ENCODE measurements at regions not wholly inside any gene's neighbourhood (a gene's known extent, or its start where the extent isn't known, plus 50 kb on each side); places are given as distances from the start of the nearest gene placed in this dataset.
"Not testable (repeated sequence)": the region's sequence is repeated elsewhere in the genome, so short reads cannot be mapped to it uniquely, and the experiment has no call there.

- Histone ChIP-seq H3K4me1 (no peaks in the 10 kb centered on the region), H3K9ac (no peak overlapping the region), H3K9me3 (peaks cover 14% of the 10 kb centered on the region; the same call in 1 of the 2 replicates), H4K20me1 (no peaks in the 10 kb centered on the region), H3K4me3 (no peak overlapping the region), H3K36me3 (no peaks in the 10 kb centered on the region), H3K27me3 (peaks cover 23% of the 10 kb centered on the region), H3K27ac (no peak overlapping the region), H3K4me2 (no peak overlapping the region)
- TF ChIP-seq Cebpa-rat (IDR thresholded peaks at IDR 0.05) = no peak
These were observed 156.0 kb downstream of the TENT5D start for GRCh38 chrX:80576267-80576666.

DNA sequence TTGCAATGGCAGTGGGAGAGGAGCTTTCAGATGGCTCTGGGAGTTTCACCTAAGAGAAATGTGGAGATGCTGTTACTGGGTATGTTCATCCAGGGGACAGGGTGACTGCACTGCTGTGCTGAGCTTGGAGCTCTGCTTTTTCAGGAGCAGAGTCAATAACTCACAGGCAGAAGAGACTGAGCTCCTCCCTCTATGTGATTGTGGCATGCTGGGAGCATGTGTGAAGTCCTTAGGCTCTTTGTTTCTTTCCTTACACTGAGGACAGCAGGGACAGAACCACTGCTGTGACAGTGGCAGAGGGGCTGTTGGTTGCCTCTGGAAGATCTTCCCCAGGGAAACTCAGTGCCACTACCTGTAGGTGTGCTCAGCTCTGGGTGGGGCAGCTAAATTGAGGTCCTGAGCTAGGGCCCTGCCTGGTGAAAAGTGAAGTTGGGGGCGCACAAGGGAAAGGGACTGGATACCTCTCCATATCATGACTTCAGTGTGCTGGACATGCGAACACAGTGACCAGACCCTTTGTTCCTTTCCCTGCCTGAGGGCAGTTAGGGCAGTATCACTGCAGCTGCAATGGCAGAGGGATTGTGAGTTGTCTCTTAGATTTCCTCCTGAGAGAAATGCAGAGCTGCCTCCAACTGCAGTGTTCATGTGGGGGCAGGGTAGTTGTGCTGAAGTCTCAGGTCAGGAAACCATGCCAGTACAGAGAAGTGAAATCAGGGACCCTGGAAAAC is 156.7 kb downstream of the TENT5D start:
- H3K36me3 ChIP-seq = no peaks in the 10 kb centered on the region
- H4K20me1 ChIP-seq = no peaks in the 10 kb centered on the region
- peaks cover 14% of the 10 kb centered on the region; the same call in 1 of the 2 replicates for H3K9me3 ChIP-seq
- no peaks in the 10 kb centered on the region for H3K4me1 ChIP-seq
- no peak for TF ChIP-seq Cebpa-rat (IDR thresholded peaks at IDR 0.05)
- H3K4me2 ChIP-seq = no peak overlapping the region
- peaks cover 16% of the 10 kb centered on the region for H3K27me3 ChIP-seq
- H3K27ac ChIP-seq = no peak overlapping the region
- no peak overlapping the region for H3K4me3 ChIP-seq
- no peak overlapping the region for H3K9ac ChIP-seq

DNA sequence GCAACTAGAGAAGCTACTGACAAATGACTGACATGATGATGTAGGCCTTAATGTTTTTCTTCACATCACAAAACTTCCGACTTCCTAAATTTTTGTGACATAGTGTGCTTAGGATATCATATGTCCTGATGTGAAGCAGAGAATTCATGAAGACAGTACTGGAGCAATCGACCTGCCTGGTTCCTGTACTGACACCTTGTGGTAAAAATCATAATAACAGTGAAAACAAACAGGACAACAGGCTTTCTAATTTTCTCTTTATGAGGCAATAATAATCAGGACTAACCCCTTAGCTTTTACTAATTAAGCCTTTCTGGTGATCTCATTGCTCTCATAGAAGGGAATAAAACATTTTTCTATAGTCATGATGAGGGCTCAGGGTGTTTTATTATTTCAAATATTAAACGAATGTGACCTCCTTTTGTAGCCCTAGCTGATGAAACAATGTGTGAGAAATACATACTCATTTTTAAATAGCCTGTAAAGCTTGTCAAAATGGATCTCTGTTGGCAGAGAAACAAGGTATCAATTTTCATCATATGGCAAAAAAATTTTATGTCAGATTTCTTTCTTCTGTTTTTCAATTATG is 158.4 kb downstream of the TENT5D start:
- Histone ChIP-seq H3K4me1 (no peaks in the 10 kb centered on the region), H3K4me3 (no peak overlapping the region), H3K9ac (no peak overlapping the region), H3K9me3 (peaks cover 10% of the 10 kb centered on the region; the same call in 1 of the 2 replicates), H3K27me3 (peaks cover 16% of the 10 kb centered on the region), H4K20me1 (no peaks in the 10 kb centered on the region), H3K4me2 (no peak overlapping the region), H3K27ac (no peak overlapping the region), H3K36me3 (no peaks in the 10 kb centered on the region)
- no peak for TF ChIP-seq Cebpa-rat (IDR thresholded peaks at IDR 0.05)

- peaks cover 18% of the 10 kb centered on the region for H3K27me3 ChIP-seq
- H4K20me1 ChIP-seq, H3K27ac ChIP-seq, H3K9ac ChIP-seq, H3K4me2 ChIP-seq, H3K36me3 ChIP-seq, H3K4me1 ChIP-seq, H3K4me3 ChIP-seq, H3K9me3 ChIP-seq: not testable (repeated sequence)
These were observed 170.7 kb downstream of the TENT5D start for GRCh38 chrX:80590992-80591391.

DNA sequence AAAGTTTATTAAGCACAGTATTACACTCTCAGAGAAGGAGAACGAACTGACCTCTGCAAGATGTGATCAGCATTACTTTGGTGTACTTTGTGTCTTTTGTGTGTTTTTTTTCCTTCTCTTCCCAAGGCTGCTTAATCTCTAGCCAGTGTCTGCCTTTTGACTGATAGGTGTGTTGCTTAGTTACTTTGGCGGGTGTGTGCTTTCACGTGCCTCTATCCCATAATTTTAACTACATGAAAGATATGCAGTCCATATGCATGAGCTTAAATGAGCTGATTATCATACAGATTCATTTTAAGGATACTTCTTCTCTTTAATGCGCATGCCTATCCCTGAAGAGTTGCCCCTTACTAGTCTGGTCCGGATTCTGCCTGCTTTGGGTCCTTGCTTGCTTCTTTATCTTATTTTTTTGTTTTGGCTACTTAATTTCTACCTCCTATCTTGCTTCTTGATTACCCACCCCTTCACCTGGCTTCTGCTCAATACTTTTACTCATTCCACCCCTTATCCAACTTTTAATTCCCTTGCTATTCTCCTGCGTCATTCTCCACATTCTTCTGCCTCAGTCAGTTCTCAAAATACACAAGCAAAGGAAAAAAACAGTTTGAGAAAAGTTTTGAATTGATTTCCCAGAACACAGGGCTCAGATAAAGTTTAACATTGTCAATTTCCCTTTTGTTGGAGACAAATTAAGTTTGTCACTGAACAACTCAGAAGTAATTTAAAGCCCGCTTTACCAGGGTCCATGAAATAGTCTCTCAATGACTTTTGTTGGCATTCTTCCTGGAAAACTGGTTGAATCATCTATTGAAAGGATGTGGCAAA is 182.0 kb downstream of the TENT5D start:
- no peaks in the 10 kb centered on the region for H3K36me3 ChIP-seq
- TF ChIP-seq Cebpa-rat (IDR thresholded peaks at IDR 0.05) = no peak
- peaks cover 65% of the 10 kb centered on the region for H3K27me3 ChIP-seq
- no peak overlapping the region for H3K9ac ChIP-seq
- no peak overlapping the region for H3K4me2 ChIP-seq
- no peak overlapping the region for H3K27ac ChIP-seq
- H3K4me3 ChIP-seq = no peak overlapping the region
- H4K20me1 ChIP-seq = no peaks in the 10 kb centered on the region
- no peaks in the 10 kb centered on the region for H3K4me1 ChIP-seq
- peaks cover 13% of the 10 kb centered on the region for H3K9me3 ChIP-seq
